B cell (primary cell): ENCODE measurements at regions not wholly inside any gene's neighbourhood (a gene's known extent, or its start where the extent isn't known, plus 50 kb on each side); places are given as distances from the start of the nearest gene placed in this dataset.

Experiments
- ATAC-seq: fragments of 200-7000 bp; cut with Tn5 transposase; one replicate; pipeline ENCODE4 v1.10.0; 2021; ENCODE audit warnings: low read depth, mild to moderate bottlenecking, moderate number of reproducible peaks, moderate library complexity
- CTCF ChIA-PET: fragments of 350-600 bp; sonication (Branson Sonifier 250); formaldehyde crosslinking; loops from one replicate; lab custom pipeline; 2021; ENCODE audit warnings: antibody characterized with exemption, inconsistent platforms; lab: Charles Lee
- POLR2A ChIA-PET: fragments of 350-600 bp; sonication (Branson Sonifier 250); formaldehyde crosslinking; loops from one replicate; lab custom pipeline; 2021; ENCODE audit warnings: antibody characterized with exemption; lab: Charles Lee
- DNase-seq: peaks from one replicate; pipeline ENCODE4 v3.0.0; 2013
- H2AFZ ChIP-seq: 2 replicates; pipeline ENCODE4 v1.6.1; 2012; ENCODE audit warnings: mild to moderate bottlenecking, low read depth, low read length; ENCODE audit not compliant: insufficient read depth, poor library complexity, severe bottlenecking
- H3K27ac ChIP-seq, 2 donors: 1 replicate in 1 of 2; 2 replicates in 1 of 2; pipeline ENCODE4 v1.5.1; 2012 to 2013; ENCODE audit warnings: low read length in 2 of 2, mild to moderate bottlenecking in 2 of 2, moderate library complexity in 1 of 2
- H3K27me3 ChIP-seq, 4 experiments: fragments of 200-600 bp in 1 of 4; sonication (generic) in 1 of 4; replicated peaks in 1 of 4; 1 replicate in 2 of 4; 2 replicates in 2 of 4; pipeline versions ENCODE4 v1.6.1 to v1.7.0; 2013 to 2016; ENCODE audit warnings: low read length in 3 of 4, mild to moderate bottlenecking in 2 of 4, mixed read lengths in 1 of 4, moderate library complexity in 1 of 4; ENCODE audit not compliant: insufficient read depth in 4 of 4, control insufficient read depth in 3 of 4; ENCODE audit errors: control extremely low read depth in 1 of 4
- H3K36me3 ChIP-seq, 2 experiments: replicated peaks in 1 of 2; 1 replicate in 1 of 2; 2 replicates in 1 of 2; pipeline versions ENCODE4 v1.6.1 to v1.7.1; 2013; ENCODE audit warnings: low read length in 1 of 2; ENCODE audit not compliant: insufficient read depth in 2 of 2, control insufficient read depth in 1 of 2; ENCODE audit errors: control extremely low read depth in 1 of 2, extremely low read depth in 1 of 2
- H3K4me1 ChIP-seq, 2 donors: fragments of 200-600 bp in 1 of 2; sonication (generic) in 1 of 2; 1 replicate in 1 of 2; 2 replicates in 1 of 2; pipeline versions ENCODE4 v1.5.1 to v1.6.1; 2013 to 2017; ENCODE audit warnings: low read length in 2 of 2; ENCODE audit not compliant: control insufficient read depth in 2 of 2, insufficient read depth in 2 of 2
- H3K4me2 ChIP-seq: replicated peaks from 2 replicates; pipeline ENCODE3; 2012; ENCODE audit warnings: mild to moderate bottlenecking, low read depth, low read length; ENCODE audit not compliant: poor library complexity, severe bottlenecking
- H3K4me3 ChIP-seq, 5 experiments: fragments of 200-600 bp in 1 of 5; sonication (generic) in 1 of 5; 1 replicate in 3 of 5; 2 replicates in 2 of 5; pipeline versions ENCODE4 v1.5.1 to v1.7.0; 2011 to 2016; ENCODE audit warnings: low read length in 4 of 5, mild to moderate bottlenecking in 4 of 5, low read depth in 2 of 5, control low read depth in 1 of 5, moderate library complexity in 1 of 5; ENCODE audit not compliant: insufficient read depth in 1 of 5; ENCODE audit errors: control extremely low read depth in 1 of 5, extremely low read depth in 1 of 5
- H3K79me2 ChIP-seq: fragments of 200-600 bp; sonication (generic); one replicate; pipeline ENCODE4 v1.6.0; 2016; ENCODE audit warnings: low read length; ENCODE audit not compliant: control insufficient read depth, insufficient read depth
- H3K9ac ChIP-seq: fragments of 200-600 bp; sonication (generic); 2 replicates; pipeline ENCODE4 v1.6.1; 2017; ENCODE audit warnings: mild to moderate bottlenecking, low read length, moderate library complexity
- H3K9me3 ChIP-seq, 3 donors: one replicate each; pipeline versions ENCODE4 v1.6.1 to v1.7.1; 2013; ENCODE audit warnings: low read length in 2 of 3; ENCODE audit not compliant: control insufficient read depth in 2 of 3, insufficient read depth in 1 of 3; ENCODE audit errors: control extremely low read depth in 1 of 3
- H4K20me1 ChIP-seq: 2 replicates; pipeline ENCODE4 v1.6.0; 2012; ENCODE audit warnings: mild to moderate bottlenecking, low read length; ENCODE audit not compliant: insufficient read depth, control insufficient read depth, poor library complexity, severe bottlenecking
- H3K27ac Mint-ChIP-seq: one replicate; pipeline ENCODE4 v1.8.0; 2021; ENCODE audit warnings: mixed read lengths
- H3K27me3 Mint-ChIP-seq: one replicate; pipeline ENCODE4 v1.8.0; 2021; ENCODE audit warnings: mixed read lengths
- H3K4me1 Mint-ChIP-seq: one replicate; pipeline ENCODE4 v1.8.0; 2021; ENCODE audit warnings: mixed read lengths
- H3K4me3 Mint-ChIP-seq: one replicate; pipeline ENCODE4 v1.8.0; 2021; ENCODE audit warnings: mixed read lengths
- H3K9me3 Mint-ChIP-seq: one replicate; pipeline ENCODE4 v1.8.0; 2022; ENCODE audit warnings: mixed read lengths; ENCODE audit not compliant: insufficient read depth
- EZH2 ChIP-seq: IDR thresholded peaks from 2 replicates; pipeline ENCODE4 v1.6.1; 2012; ENCODE audit warnings: borderline replicate concordance, low read depth, mild to moderate bottlenecking, moderate library complexity, low read length; ENCODE audit not compliant: insufficient read depth, poor library complexity, severe bottlenecking
- WGBS: methylation state at CpG from one replicate; pipeline ENCODE4 v1.1.5; 2013; ENCODE audit warnings: missing lambda C conversion rate; ENCODE audit not compliant: insufficient coverage; 5-methylcytosine and 5-hydroxymethylcytosine counted together
- intact Hi-C: fragments of 100-400 bp; cut with micrococcal nuclease; formaldehyde crosslinking; loops from one replicate; pipeline ENCODE4 v1.10.0; 2022
- TF ChIP-seq, protein P1 (sequence below): fragments of 200-600 bp; IDR thresholded peaks from one replicate; pipeline ENCODE4 v1.8.0; 2022; ENCODE audit warnings: antibody characterized with exemption, mild to moderate bottlenecking

DNA sequence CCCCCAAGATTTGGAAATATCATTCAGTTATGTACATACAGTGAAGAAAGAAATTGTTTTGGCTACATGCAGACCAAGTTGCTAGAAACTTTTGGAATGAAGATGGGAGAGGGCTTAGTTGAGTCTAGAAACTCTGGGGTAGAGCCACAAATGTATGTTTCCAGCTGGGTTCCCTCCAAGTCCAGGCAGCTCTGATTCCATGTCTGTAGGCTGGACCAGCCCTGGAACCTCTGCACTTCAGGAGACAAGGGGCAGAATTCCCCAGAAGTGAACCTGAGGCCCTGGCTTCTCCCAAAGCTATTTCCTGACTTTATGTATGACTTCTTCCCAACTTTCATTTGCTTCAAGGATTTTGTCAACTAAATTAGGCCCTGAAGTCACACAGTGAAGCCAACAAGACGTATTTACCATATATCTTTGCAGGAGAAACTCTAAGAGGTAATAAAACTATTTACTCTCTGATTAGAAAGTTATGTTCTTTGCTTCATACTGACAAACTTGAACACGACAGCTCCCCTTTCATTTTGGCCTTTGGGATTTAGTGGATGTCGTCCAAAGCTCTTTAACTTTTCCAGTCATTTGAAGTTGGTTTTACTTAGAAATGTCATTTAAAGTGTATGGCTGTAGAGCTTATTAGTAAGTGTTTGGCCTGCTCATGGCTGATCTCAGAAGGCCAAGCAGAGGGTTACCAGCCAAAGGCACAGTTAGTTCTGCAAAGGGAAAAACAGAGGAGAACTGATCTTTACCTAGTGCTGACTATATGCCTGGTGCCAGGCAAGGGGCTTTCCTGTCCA is 152.0 kb upstream of the SLC28A3 start:
- no peak for DNase-seq
- no CpG with 5 or more reads among the region's 3 CpGs for WGBS
- no peak overlapping the region for H2AFZ ChIP-seq
- TF ChIP-seq, protein P1, sequence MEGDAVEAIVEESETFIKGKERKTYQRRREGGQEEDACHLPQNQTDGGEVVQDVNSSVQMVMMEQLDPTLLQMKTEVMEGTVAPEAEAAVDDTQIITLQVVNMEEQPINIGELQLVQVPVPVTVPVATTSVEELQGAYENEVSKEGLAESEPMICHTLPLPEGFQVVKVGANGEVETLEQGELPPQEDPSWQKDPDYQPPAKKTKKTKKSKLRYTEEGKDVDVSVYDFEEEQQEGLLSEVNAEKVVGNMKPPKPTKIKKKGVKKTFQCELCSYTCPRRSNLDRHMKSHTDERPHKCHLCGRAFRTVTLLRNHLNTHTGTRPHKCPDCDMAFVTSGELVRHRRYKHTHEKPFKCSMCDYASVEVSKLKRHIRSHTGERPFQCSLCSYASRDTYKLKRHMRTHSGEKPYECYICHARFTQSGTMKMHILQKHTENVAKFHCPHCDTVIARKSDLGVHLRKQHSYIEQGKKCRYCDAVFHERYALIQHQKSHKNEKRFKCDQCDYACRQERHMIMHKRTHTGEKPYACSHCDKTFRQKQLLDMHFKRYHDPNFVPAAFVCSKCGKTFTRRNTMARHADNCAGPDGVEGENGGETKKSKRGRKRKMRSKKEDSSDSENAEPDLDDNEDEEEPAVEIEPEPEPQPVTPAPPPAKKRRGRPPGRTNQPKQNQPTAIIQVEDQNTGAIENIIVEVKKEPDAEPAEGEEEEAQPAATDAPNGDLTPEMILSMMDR: no peak
- ChIA-PET POLR2A (no interaction called here), CTCF (no interaction called here)
- H3K9me3 ChIP-seq: no peaks in the 10 kb centered on the region
- Mint-ChIP-seq H3K27ac (no peak overlapping the region), H3K4me3 (no peak overlapping the region), H3K4me1 (no peaks in the 10 kb centered on the region), H3K9me3 (no peaks in the 10 kb centered on the region), H3K27me3 (peaks cover 11% of the 10 kb centered on the region)
- H3K79me2 ChIP-seq: no peaks in the 10 kb centered on the region
- H4K20me1 ChIP-seq: no peaks in the 10 kb centered on the region
- no peak overlapping the region for H3K27ac ChIP-seq
- H3K4me2 ChIP-seq: no peak overlapping the region
- ATAC-seq: no peak
- H3K4me3 ChIP-seq: no peak overlapping the region
- no peaks in the 10 kb centered on the region for H3K36me3 ChIP-seq
- H3K27me3 ChIP-seq: no peaks in the 10 kb centered on the region
- intact Hi-C loops: no loop called here
- H3K4me1 ChIP-seq: no peaks in the 10 kb centered on the region
- H3K9ac ChIP-seq: no peak overlapping the region

DNA sequence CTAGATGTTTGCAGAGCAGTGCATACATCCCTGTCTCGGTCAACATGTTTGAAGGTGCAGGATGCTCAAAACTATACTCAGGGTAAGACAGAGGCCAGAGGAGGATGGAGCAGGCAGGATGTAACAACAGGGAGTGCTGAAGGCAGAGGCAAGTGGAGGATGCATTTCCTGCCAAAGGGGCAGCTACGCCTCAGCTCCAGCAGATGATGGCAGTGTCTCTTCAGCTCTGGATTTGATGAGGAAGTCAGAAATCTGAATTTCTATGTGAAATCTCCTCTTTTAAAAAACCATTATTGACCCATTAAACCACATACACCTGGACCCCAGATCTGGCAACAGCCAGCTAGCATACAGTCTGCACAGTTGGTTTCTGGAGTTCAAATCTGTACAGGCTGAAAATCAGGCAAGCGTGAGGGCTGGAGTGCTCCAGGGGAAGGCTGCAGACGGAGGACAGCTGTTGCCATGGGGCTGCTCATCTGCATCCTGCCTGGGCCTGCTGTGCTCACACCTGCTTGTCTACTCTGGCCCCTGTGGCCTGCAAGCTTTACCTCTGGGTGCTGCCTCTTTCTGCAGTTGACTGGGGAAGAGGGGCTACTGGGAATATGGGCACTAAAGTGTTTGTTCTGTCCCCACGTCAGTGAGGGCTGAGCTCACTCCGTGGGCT is 152.9 kb upstream of the SLC28A3 start:
- ATAC-seq: no peak
- no peaks in the 10 kb centered on the region for H3K4me1 Mint-ChIP-seq
- Histone ChIP-seq H3K27ac (no peak overlapping the region), H3K27me3 (no peaks in the 10 kb centered on the region), H3K9ac (no peak overlapping the region), H3K4me2 (no peak overlapping the region), H3K79me2 (no peaks in the 10 kb centered on the region), H3K36me3 (no peaks in the 10 kb centered on the region), H3K9me3 (no peaks in the 10 kb centered on the region), H2AFZ (no peak overlapping the region), H3K4me3 (no peak overlapping the region), H4K20me1 (no peaks in the 10 kb centered on the region), H3K4me1 (no peaks in the 10 kb centered on the region)
- no peak overlapping the region for H3K27ac Mint-ChIP-seq
- no peak for TF ChIP-seq EZH2
- TF ChIP-seq, protein P1: no peak
- no peak for DNase-seq
- WGBS: 77% methylated on average over 5 of the region's 6 CpGs
- peaks cover 11% of the 10 kb centered on the region for H3K27me3 Mint-ChIP-seq
- H3K4me3 Mint-ChIP-seq: no peak overlapping the region
- intact Hi-C loops: no loop called here
- ChIA-PET CTCF (no interaction called here), POLR2A (no interaction called here)
- H3K9me3 Mint-ChIP-seq: no peaks in the 10 kb centered on the region
